ENCODE measurements at regions not wholly inside any gene's neighbourhood (a gene's known extent, or its start where the extent isn't known, plus 50 kb on each side); places are given as distances from the start of the nearest gene placed in this dataset.

GRCh38 chr12:14257734-14258574, 107.5 kb upstream of the ATF7IP start:
- DNase-seq = peak; percentile 100

GRCh38 chr12:14258575-14258940, 106.9 kb upstream of the ATF7IP start:
- DNase-seq = no peak

GRCh38 chr12:14259481-14260010, 105.9 kb upstream of the ATF7IP start:
- no peak for DNase-seq

GRCh38 chr12:14260011-14260993, 105.2 kb upstream of the ATF7IP start:
- no peak for DNase-seq

- DNase-seq = no peak
Measured at GRCh38 chr12:14261096-14261495, 104.4 kb upstream of the ATF7IP start.

GRCh38 chr12:14261861-14262260, 103.6 kb upstream of the ATF7IP start:
- DNase-seq = no peak

GRCh38 chr12:14262771-14263511, 102.5 kb upstream of the ATF7IP start:
- no peak for DNase-seq

- no peak for DNase-seq
Measured at GRCh38 chr12:14263742-14264141, 101.7 kb upstream of the ATF7IP start.

- no peak for DNase-seq
Measured at GRCh38 chr12:14264316-14264715, 101.2 kb upstream of the ATF7IP start.

GRCh38 chr12:14264778-14265177, 100.7 kb upstream of the ATF7IP start:
- no peak for DNase-seq

- no peak for DNase-seq
Measured at GRCh38 chr12:14268120-14268515, 97.4 kb upstream of the ATF7IP start.

- no peak for DNase-seq
Measured at GRCh38 chr12:14270392-14270791, 95.1 kb upstream of the ATF7IP start.

- DNase-seq = no peak
Measured at GRCh38 chr12:14272956-14273912, 92.2 kb upstream of the ATF7IP start.

- DNase-seq = no peak
Measured at GRCh38 chr12:14273913-14274311, 91.6 kb upstream of the ATF7IP start.

GRCh38 chr12:14275111-14275510, 90.4 kb upstream of the ATF7IP start:
- no peak for DNase-seq

- DNase-seq = no peak
Measured at GRCh38 chr12:14275886-14276285, 89.6 kb upstream of the ATF7IP start.

- no peak for DNase-seq
Measured at GRCh38 chr12:14278294-14278953, 87.1 kb upstream of the ATF7IP start.

GRCh38 chr12:14279845-14280244, 85.6 kb upstream of the ATF7IP start:
- no peak for DNase-seq

GRCh38 chr12:14280921-14281320, 84.6 kb upstream of the ATF7IP start:
- no peak for DNase-seq

- no peak for DNase-seq
Measured at GRCh38 chr12:14281539-14281938, 83.9 kb upstream of the ATF7IP start.

All from NCI-H82 (cell line).